ENCODE measurements at regions not wholly inside any gene's neighbourhood (a gene's known extent, or its start where the extent isn't known, plus 50 kb on each side); places are given as distances from the start of the nearest gene placed in this dataset.
"Not testable (repeated sequence)": the region's sequence is repeated elsewhere in the genome, so short reads cannot be mapped to it uniquely, and the experiment has no call there.

GRCh38 chr18:1435487-1435886, 530.8 kb downstream of the ADCYAP1 start:
- in situ Hi-C loops (cut with MboI; ENCODE audit: low sequenced_read_pairs, unreplicated experiment) = no loop called here
- no peak for TF ChIP-seq CTCF (IDR thresholded peaks at IDR 0.05; ENCODE audit: borderline replicate concordance, control extremely low read depth, extremely low read depth, insufficient read depth, missing control alignments)
- DNase-seq (ENCODE audit: low spot score) = no peak

- in situ Hi-C loops (cut with MboI; ENCODE audit: low sequenced_read_pairs, unreplicated experiment) = no loop called here
- no peak for DNase-seq (ENCODE audit: low spot score)
These were observed 531.5 kb downstream of the ADCYAP1 start for GRCh38 chr18:1436199-1436598.

GRCh38 chr18:1438458-1438910, 533.8 kb downstream of the ADCYAP1 start:
- in situ Hi-C loops (cut with MboI; ENCODE audit: low sequenced_read_pairs, unreplicated experiment) = no loop called here
- no peak for DNase-seq (ENCODE audit: low spot score)
- TF ChIP-seq CTCF (IDR thresholded peaks at IDR 0.05; ENCODE audit: borderline replicate concordance, control extremely low read depth, extremely low read depth, insufficient read depth, missing control alignments) = no peak

More at GRCh38 chr18:1436199-1436598, 531.5 kb downstream of the ADCYAP1 start:
- no peak for TF ChIP-seq CTCF (IDR thresholded peaks at IDR 0.05; ENCODE audit: borderline replicate concordance, control extremely low read depth, extremely low read depth, insufficient read depth, missing control alignments)

- in situ Hi-C loops (cut with MboI; ENCODE audit: low sequenced_read_pairs, unreplicated experiment) = no loop called here
- TF ChIP-seq CTCF (IDR thresholded peaks at IDR 0.05; ENCODE audit: borderline replicate concordance, control extremely low read depth, extremely low read depth, insufficient read depth, missing control alignments) = no peak
- DNase-seq (ENCODE audit: low spot score) = no peak
These were observed 534.3 kb downstream of the ADCYAP1 start for GRCh38 chr18:1438967-1439366.

GRCh38 chr18:1444062-1444461, 539.4 kb downstream of the ADCYAP1 start:
- DNase-seq (ENCODE audit: low spot score); in situ Hi-C loops (cut with MboI; ENCODE audit: low sequenced_read_pairs, unreplicated experiment): not testable (repeated sequence)

GRCh38 chr18:1446765-1447164, 542.1 kb downstream of the ADCYAP1 start:
- in situ Hi-C loops (cut with MboI; ENCODE audit: low sequenced_read_pairs, unreplicated experiment) = no loop called here
- DNase-seq (ENCODE audit: low spot score) = no peak
- TF ChIP-seq CTCF (IDR thresholded peaks at IDR 0.05; ENCODE audit: borderline replicate concordance, control extremely low read depth, extremely low read depth, insufficient read depth, missing control alignments) = no peak

GRCh38 chr18:1452821-1453220, 548.1 kb downstream of the ADCYAP1 start:
- DNase-seq (ENCODE audit: low spot score) = no peak
- in situ Hi-C loops (cut with MboI; ENCODE audit: low sequenced_read_pairs, unreplicated experiment) = no loop called here
- no peak for TF ChIP-seq CTCF (IDR thresholded peaks at IDR 0.05; ENCODE audit: borderline replicate concordance, control extremely low read depth, extremely low read depth, insufficient read depth, missing control alignments)
